Liver (tissue), 3 donors: ENCODE measurements at regions not wholly inside any gene's neighbourhood (a gene's known extent, or its start where the extent isn't known, plus 50 kb on each side); places are given as distances from the start of the nearest gene placed in this dataset.

Experiments
- ATF3 ChIP-seq: IDR thresholded peaks from 2 replicates; pipeline ENCODE4 v1.6.1; 2016; ENCODE audit warnings: antibody characterized with exemption
- CTCF ChIP-seq: fragments of 150-350 bp; IDR thresholded peaks from 2 replicates; pipeline ENCODE4 v1.5.1; 2017; ENCODE audit warnings: improper control_type of control experiment, low read depth, low read length; ENCODE audit not compliant: missing input control
- EGR1 ChIP-seq, 2 donors: IDR thresholded peaks; 2 replicates each; pipeline ENCODE4 v1.6.1; 2016 to 2018; ENCODE audit warnings: antibody characterized with exemption in 2 of 2, low read depth in 2 of 2
- FOXA1 ChIP-seq: IDR thresholded peaks from 2 replicates; pipeline ENCODE4 v1.6.1; 2016; ENCODE audit warnings: antibody characterized with exemption
- GABPA ChIP-seq, 2 donors: IDR thresholded peaks in 1 of 2; conservative IDR thresholded peaks in 1 of 2; 2 replicates each; pipeline ENCODE4 v1.6.1; 2016; ENCODE audit warnings: antibody characterized with exemption in 2 of 2, mild to moderate bottlenecking in 1 of 2, moderate library complexity in 1 of 2
- MAX ChIP-seq: IDR thresholded peaks from 2 replicates; pipeline ENCODE4 v1.6.1; 2016; ENCODE audit warnings: antibody characterized with exemption
- RAD21 ChIP-seq, 2 donors: IDR thresholded peaks; 2 replicates each; pipeline ENCODE4 v1.6.1; 2016; ENCODE audit warnings: antibody characterized with exemption in 2 of 2, mild to moderate bottlenecking in 2 of 2
- REST ChIP-seq: IDR thresholded peaks from 2 replicates; pipeline ENCODE4 v1.6.1; 2016; ENCODE audit warnings: antibody characterized with exemption, mild to moderate bottlenecking
- ZBTB33 ChIP-seq: IDR thresholded peaks from 2 replicates; pipeline ENCODE4 v1.6.1; 2016; ENCODE audit warnings: antibody characterized with exemption
- donor health status: healthy.
- donor health status: healthy.

- TF ChIP-seq CTCF: no peak
- no peak for TF ChIP-seq RAD21 (IDR thresholded peaks at IDR 0.05)
- no peak for TF ChIP-seq REST
- no peak for TF ChIP-seq GABPA (IDR thresholded peaks at IDR 0.05 in 1 of 2, conservative IDR thresholded peaks at IDR 0.05 in 1 of 2)
- TF ChIP-seq ATF3: no peak
- no peak for TF ChIP-seq MAX
- TF ChIP-seq FOXA1: no peak
- no peak for TF ChIP-seq EGR1 (IDR thresholded peaks at IDR 0.05; ENCODE audit: low read depth in 2 of 2)
- no peak for TF ChIP-seq ZBTB33
These were observed 679.1 kb downstream of the TRIML1 start for GRCh38 chr4:188818300-188818699.
